Neural cell (in vitro differentiated cells): ENCODE measurements at regions not wholly inside any gene's neighbourhood (a gene's known extent, or its start where the extent isn't known, plus 50 kb on each side); places are given as distances from the start of the nearest gene placed in this dataset.
"Not testable (repeated sequence)": the region's sequence is repeated elsewhere in the genome, so short reads cannot be mapped to it uniquely, and the experiment has no call there.

Source experiments
- H2AFZ ChIP-seq: fragments of 200-600, 300-800 bp; sonication (generic), shearing (Covaris generic); 2 replicates; pipeline ENCODE4 v1.6.0; 2014; ENCODE audit warnings: low read depth, mild to moderate bottlenecking, antibody characterized with exemption, low read length, moderate library complexity
- H3F3A ChIP-seq: fragments of 200-600 bp; shearing (Covaris generic); 2 replicates; pipeline ENCODE4 v1.6.1; 2016; ENCODE audit warnings: mild to moderate bottlenecking, moderate library complexity, mixed read lengths, antibody characterized with exemption, low read length; ENCODE audit not compliant: insufficient read depth, poor library complexity, severe bottlenecking
- H3K27ac ChIP-seq: fragments of 200-600, 300-800 bp; sonication (generic), shearing (Covaris generic); 2 replicates; pipeline ENCODE4 v1.5.1; 2014; ENCODE audit warnings: mild to moderate bottlenecking, low read length, moderate library complexity
- H3K27me3 ChIP-seq: fragments of 300-800, 200-600 bp; sonication (generic), shearing (Covaris generic); 2 replicates; pipeline ENCODE4 v1.6.0; 2014; ENCODE audit warnings: mild to moderate bottlenecking, low read depth, low read length, moderate library complexity; ENCODE audit not compliant: insufficient read depth
- H3K36me3 ChIP-seq: fragments of 300-800, 200-600 bp; sonication (generic), shearing (Covaris generic); 2 replicates; pipeline ENCODE4 v1.5.1; 2014; ENCODE audit warnings: mild to moderate bottlenecking, antibody characterized with exemption, low read length, moderate library complexity; ENCODE audit not compliant: insufficient read depth
- H3K4me2 ChIP-seq: fragments of 300-800, 200-600 bp; sonication (generic), shearing (Covaris generic); 2 replicates; pipeline ENCODE4 v1.6.0; 2014; ENCODE audit warnings: mild to moderate bottlenecking, low read length
- H3K4me3 ChIP-seq: fragments of 300-800, 200-600 bp; sonication (generic), shearing (Covaris generic); 2 replicates; pipeline ENCODE4 v1.5.1; 2014; ENCODE audit warnings: mild to moderate bottlenecking, low read length, moderate library complexity
- H3K79me2 ChIP-seq: fragments of 200-600 bp; shearing (Covaris generic); replicated peaks from 2 replicates; pipeline ENCODE4 v1.6.0; 2014; ENCODE audit warnings: mild to moderate bottlenecking, low read length, moderate library complexity; ENCODE audit not compliant: insufficient read depth
- H3K9ac ChIP-seq: fragments of 300-800, 200-600 bp; sonication (generic), shearing (Covaris generic); 2 replicates; pipeline ENCODE4 v1.6.1; 2016; ENCODE audit warnings: mild to moderate bottlenecking, low read length, mixed read lengths
- H3K9me2 ChIP-seq: fragments of 200-600 bp; shearing (Covaris generic); 2 replicates; pipeline ENCODE4 v1.6.1; 2016; ENCODE audit warnings: mild to moderate bottlenecking, low read length, mixed read lengths; ENCODE audit not compliant: insufficient read depth
- H3K9me3 ChIP-seq: fragments of 200-600, 300-800 bp; sonication (generic), shearing (Covaris generic); 2 replicates; pipeline ENCODE4 v1.6.1; 2016; ENCODE audit warnings: mild to moderate bottlenecking, mixed run types, low read length, moderate library complexity, mixed read lengths
- H4K20me1 ChIP-seq: fragments of 200-600 bp; shearing (Covaris generic); 2 replicates; pipeline ENCODE4 v1.6.1; 2016; ENCODE audit warnings: mild to moderate bottlenecking, mixed run types; ENCODE audit not compliant: insufficient read depth
- CTCF ChIP-seq: fragments of 450-650 bp; IDR thresholded peaks from 2 replicates; pipeline ENCODE4 v1.5.1; 2014; ENCODE audit warnings: antibody characterized with exemption, mild to moderate bottlenecking, moderate library complexity; ENCODE audit not compliant: poor library complexity, severe bottlenecking
- EP300 ChIP-seq: fragments of 450-650 bp; conservative IDR thresholded peaks from 2 replicates; pipeline ENCODE4 v1.6.1; 2014; ENCODE audit warnings: antibody characterized with exemption, mild to moderate bottlenecking, moderate library complexity; ENCODE audit not compliant: poor library complexity, severe bottlenecking
- EZH2 ChIP-seq: fragments of 200-600, 300-800 bp; shearing (Covaris generic), sonication (generic); IDR thresholded peaks from 2 replicates; pipeline ENCODE4 v1.6.1; 2014; ENCODE audit warnings: antibody characterized with exemption, low read length, borderline replicate concordance, mild to moderate bottlenecking; ENCODE audit not compliant: insufficient read depth, poor library complexity, severe bottlenecking
- MXI1 ChIP-seq: fragments of 450-650 bp; conservative IDR thresholded peaks from 2 replicates; pipeline ENCODE4 v1.6.1; 2014; ENCODE audit warnings: antibody characterized with exemption, mild to moderate bottlenecking; ENCODE audit not compliant: poor library complexity, severe bottlenecking
- POLR2AphosphoS5 ChIP-seq: IDR thresholded peaks from 2 replicates; pipeline ENCODE4 v1.6.1; 2012
- RAD21 ChIP-seq: fragments of 450-650 bp; conservative IDR thresholded peaks from 2 replicates; pipeline ENCODE4 v1.6.1; 2014; ENCODE audit warnings: antibody characterized with exemption, mild to moderate bottlenecking, moderate library complexity
- REST ChIP-seq: IDR thresholded peaks from 2 replicates; pipeline ENCODE4 v1.6.1; 2012; ENCODE audit warnings: borderline replicate concordance
- SMC3 ChIP-seq: fragments of 450-650 bp; conservative IDR thresholded peaks from 2 replicates; pipeline ENCODE4 v1.6.1; 2014; ENCODE audit warnings: antibody characterized with exemption, mild to moderate bottlenecking, moderate library complexity; ENCODE audit not compliant: poor library complexity
- TAF1 ChIP-seq: IDR thresholded peaks from 2 replicates; pipeline ENCODE4 v1.6.1; 2012; ENCODE audit warnings: low read depth

- Histone ChIP-seq H3K27ac (no peak overlapping the region), H3K9me2 (no peaks in the 10 kb centered on the region), H3K4me2 (no peak overlapping the region), H3K36me3 (no peaks in the 10 kb centered on the region), H3K9ac (no peak overlapping the region), H3K27me3 (peaks cover 77% of the 10 kb centered on the region), H3K79me2 (no peaks in the 10 kb centered on the region), H3F3A (no peaks in the 10 kb centered on the region), H4K20me1 (no peaks in the 10 kb centered on the region), H3K9me3 (peaks cover 15% of the 10 kb centered on the region), H2AFZ (no peak overlapping the region), H3K4me3 (peak overlapping the region; percentile 4)
- TF ChIP-seq POLR2AphosphoS5 (no peak), REST (no peak), CTCF (no peak), EZH2 (no peak), EP300 (no peak), TAF1 (no peak), MXI1 (no peak), RAD21 (no peak), SMC3 (no peak)
Measured at GRCh38 chr6:27601668-27602254, 128.9 kb upstream of the ZNF184 start.

GRCh38 chr6:27599859-27600532 lies 127.1 kb upstream of the ZNF184 start:
- no peaks in the 10 kb centered on the region for H3K36me3 ChIP-seq
- no peak overlapping the region for H2AFZ ChIP-seq
- no peak overlapping the region for H3K27ac ChIP-seq
- H4K20me1 ChIP-seq: no peaks in the 10 kb centered on the region
- H3K9me3 ChIP-seq: peaks cover 11% of the 10 kb centered on the region
- no peaks in the 10 kb centered on the region for H3K9me2 ChIP-seq
- H3K4me2 ChIP-seq: no peak overlapping the region
- H3K27me3 ChIP-seq: peaks cover 81% of the 10 kb centered on the region
- no peaks in the 10 kb centered on the region for H3K79me2 ChIP-seq
- TF ChIP-seq REST (no peak), SMC3 (no peak), EZH2 (no peak), EP300 (no peak), POLR2AphosphoS5 (no peak), RAD21 (no peak)
- H3K9ac ChIP-seq: no peak overlapping the region
- no peak overlapping the region for H3K4me3 ChIP-seq
- H3F3A ChIP-seq: no peaks in the 10 kb centered on the region

GRCh38 chr6:27597031-27597567 lies 124.2 kb upstream of the ZNF184 start:
- not testable (repeated sequence) for H3K9me3 ChIP-seq, H4K20me1 ChIP-seq, H3K36me3 ChIP-seq, H3F3A ChIP-seq, H3K4me2 ChIP-seq, H3K27ac ChIP-seq, H3K79me2 ChIP-seq, H3K4me3 ChIP-seq, H3K9ac ChIP-seq, H2AFZ ChIP-seq, H3K9me2 ChIP-seq
- H3K27me3 ChIP-seq: peaks cover 88% of the 10 kb centered on the region
